ENCODE measurements at regions not wholly inside any gene's neighbourhood (a gene's known extent, or its start where the extent isn't known, plus 50 kb on each side); places are given as distances from the start of the nearest gene placed in this dataset.

GRCh38 chr3:84836961-84837360 lies 121.8 kb upstream of the CADM2 start:
- Histone ChIP-seq H3K9me3 (ENCODE audit: insufficient read depth in 2 of 2, low read depth in 1 of 2, low read length in 1 of 2) (peaks cover 5 to 7% of the 10 kb centered on the region in 2 experiments; a peak in 2 of 4 replicates), H3K4me3 (ENCODE audit: extremely low read depth in 1 of 4, insufficient read depth in 2 of 4, low read depth in 3 of 4, low read length in 4 of 4) (no peak overlapping the region), H2BK120ac (replicated peaks; ENCODE audit: low read depth, low read length) (no peak overlapping the region), H3K27me3 (replicated peaks in 1 of 4; ENCODE audit: control insufficient read depth in 3 of 4, extremely low read depth in 1 of 4, insufficient read depth in 3 of 4, low read length in 3 of 4) (no peaks in the 10 kb centered on the region), H3K23me2 (ENCODE audit: low read depth, low read length) (no peaks in the 10 kb centered on the region), H3K9ac (replicated peaks in 1 of 4; ENCODE audit: extremely low read depth in 1 of 4, low read depth in 3 of 4, low read length in 3 of 4) (no peak overlapping the region), H4K5ac (ENCODE audit: insufficient read length, low read depth, low read length) (no peak overlapping the region), H3K79me2 (ENCODE audit: control insufficient read depth in 1 of 2, insufficient read depth in 2 of 2, low read length in 2 of 2) (no peaks in the 10 kb centered on the region), H3K36me3 (ENCODE audit: control insufficient read depth in 2 of 4, insufficient read depth in 4 of 4, low read length in 3 of 4) (no peaks in the 10 kb centered on the region), H3K79me1 (ENCODE audit: low read depth, low read length) (no peaks in the 10 kb centered on the region), H2AK5ac (ENCODE audit: low read depth, low read length) (no peak overlapping the region), H3K56ac (replicated peaks; ENCODE audit: insufficient read length, low read depth, low read length) (no peak overlapping the region), H3K14ac (ENCODE audit: insufficient read length) (no peak overlapping the region), H2BK20ac (ENCODE audit: low read length) (no peak overlapping the region), H2AFZ (ENCODE audit: low read length) (no peak overlapping the region), H4K8ac (ENCODE audit: extremely low read depth, insufficient read depth, low read length) (no peak overlapping the region), H3K4ac (replicated peaks; ENCODE audit: insufficient read length, low read depth, low read length) (no peak overlapping the region), H2BK12ac (ENCODE audit: low read depth, low read length) (no peak overlapping the region), H3K18ac (ENCODE audit: extremely low read depth, low read length) (no peak overlapping the region), H3K4me2 (ENCODE audit: insufficient read depth in 1 of 2, low read depth in 2 of 2, low read length in 2 of 2) (peak overlapping the region; percentile 1 to 47; a peak in 2 of 4 replicates), H3K23ac (ENCODE audit: insufficient read length) (no peak overlapping the region), H2BK5ac (ENCODE audit: low read depth, low read length) (0 out of 2 replicates have a peak overlapping the region, but pooled peaks have one; percentile 54), H3K4me1 (replicated peaks in 1 of 4; ENCODE audit: control insufficient read depth in 3 of 4, insufficient read depth in 4 of 4, low read length in 3 of 4) (peaks cover 0 to 10% (median 6%) of the 10 kb centered on the region in 4 experiments; a peak in 5 of 7 replicates), H3K27ac (ENCODE audit: low read depth, low read length) (peak overlapping the region; percentile 88), H4K20me1 (replicated peaks in 1 of 2; ENCODE audit: control insufficient read depth in 1 of 2, insufficient read depth in 2 of 2, low read length in 2 of 2) (no peaks in the 10 kb centered on the region), H4K91ac (replicated peaks; ENCODE audit: insufficient read length, low read length) (no peak overlapping the region), H2BK15ac (ENCODE audit: low read length) (no peak overlapping the region)
- CTCF ChIA-PET (ENCODE audit: partially characterized antibody) = interaction anchor here (0.8 kb wide), 1 partner anchor 289 kb away, joined by 3 read pairs; no protein-coding TSS in a partner anchor
- POLR2A ChIA-PET (ENCODE audit: partially characterized antibody) = no interaction called here
- FAIRE-seq (peak; percentile 95), DNase-seq (ENCODE audit: low read depth in 1 of 2, low spot score in 2 of 2) (peak; percentile 63 to 88)
- WGBS, 2 experiments (ENCODE audit: extremely low coverage in 1 of 2, insufficient coverage in 1 of 2, insufficient read length in 1 of 2, insufficient replicate concordance in 2 of 2, low coverage in 1 of 2, low lambda C conversion rate in 2 of 2, missing lambda C conversion rate in 1 of 2) = 10% methylated on average over 2 of the region's 2 CpGs; no CpG with 5 or more reads in 1 of the 2 experiments
- TF ChIP-seq YY1 (IDR thresholded peaks at IDR 0.05; ENCODE audit: low read depth, low read length) = peak; percentile 74; the same call in 1 of the 2 replicates
- TF ChIP-seq HDAC2 (IDR thresholded peaks at IDR 0.05; ENCODE audit: borderline replicate concordance in 1 of 2, low read depth in 2 of 2, low read length in 2 of 2) = 0 out of 4 replicates have a peak, but pooled peaks of 1 of the 2 experiments have one; percentile 46
- TF ChIP-seq KDM5A (IDR thresholded peaks at IDR 0.05; ENCODE audit: low read length) = no peak
- TF ChIP-seq NANOG (IDR thresholded peaks at IDR 0.05; ENCODE audit: insufficient read depth, low read depth, low read length, poor library complexity, severe bottlenecking) = peak; percentile 73
- peak; percentile 8 to 12; a peak in 2 of 4 replicates for TF ChIP-seq RAD21 (IDR thresholded peaks at IDR 0.05 in 1 of 2, conservative IDR thresholded peaks at IDR 0.05 in 1 of 2; ENCODE audit: low read depth in 2 of 2, low read length in 2 of 2)
- no peak for TF ChIP-seq SRF (IDR thresholded peaks at IDR 0.05; ENCODE audit: low read depth, low read length)
- peak; percentile 10 to 93; a peak in 2 of 3 replicates for TF ChIP-seq EP300 (IDR thresholded peaks at IDR 0.05; ENCODE audit: borderline replicate concordance in 1 of 2, low read depth in 2 of 2, low read length in 2 of 2)
- no peak for TF ChIP-seq FOSL1 (IDR thresholded peaks at IDR 0.05; ENCODE audit: insufficient read depth, low read depth, low read length)
- peak; percentile 99 for TF ChIP-seq CEBPB (IDR thresholded peaks at IDR 0.05; ENCODE audit: low read depth, low read length)
